Upper lobe of left lung (tissue), 6 donors: ENCODE measurements at regions not wholly inside any gene's neighbourhood (a gene's known extent, or its start where the extent isn't known, plus 50 kb on each side); places are given as distances from the start of the nearest gene placed in this dataset.

ENCODE experiments used
- ATAC-seq, 2 donors: fragments of 200-7000 bp; cut with Tn5 transposase; one replicate each; pipeline ENCODE4 v1.9.1; 2022; ENCODE audit warnings: mild to moderate bottlenecking in 2 of 2, moderate library complexity in 2 of 2; ENCODE audit not compliant: low FRiP score in 2 of 2
- DNase-seq, 2 donors: peaks; one replicate each; pipeline ENCODE4 v3.0.0-alpha.2; 2019 to 2020
- H3K27ac ChIP-seq, 4 donors: fragments of 200-600 bp; sonication (generic); one replicate each; pipeline ENCODE4 v1.5.1; 2016 to 2019
- H3K27me3 ChIP-seq, 4 donors: fragments of 200-600 bp; sonication (generic); one replicate each; pipeline ENCODE4 v1.5.1; 2017 to 2019
- H3K36me3 ChIP-seq, 4 donors: fragments of 200-600 bp; sonication (generic); one replicate each; pipeline ENCODE4 v1.5.1; 2016 to 2019
- H3K4me1 ChIP-seq, 4 donors: fragments of 200-600 bp; sonication (generic); one replicate each; pipeline ENCODE4 v1.5.1; 2018 to 2019
- H3K4me3 ChIP-seq, 4 donors: fragments of 200-600 bp; sonication (generic); one replicate each; pipeline ENCODE4 v1.5.1; 2017 to 2019; ENCODE audit warnings: mild to moderate bottlenecking in 2 of 4, moderate library complexity in 1 of 4
- H3K9me3 ChIP-seq, 4 donors: fragments of 200-600 bp; sonication (generic); one replicate each; pipeline ENCODE4 v1.5.1; 2018 to 2019
- CTCF ChIP-seq, 6 experiments: fragments of 450-650 bp in 4 of 6; fragments of 200-600 bp in 2 of 6; sonication (generic) in 2 of 6; IDR thresholded peaks; one replicate each; pipeline ENCODE4 v1.5.1; 2016 to 2019; ENCODE audit warnings: antibody characterized with exemption in 6 of 6
- EP300 ChIP-seq, 4 donors: sonication (generic); formaldehyde crosslinking; IDR thresholded peaks; one replicate each; pipeline ENCODE4 v1.5.1; 2017; ENCODE audit warnings: antibody characterized with exemption in 4 of 4, control low read depth in 2 of 4
- POLR2A ChIP-seq, 4 donors: fragments of 450-650 bp; IDR thresholded peaks; one replicate each; pipeline ENCODE4 v1.5.1; 2016 to 2017; ENCODE audit warnings: antibody characterized with exemption in 4 of 4, mild to moderate bottlenecking in 2 of 4
- POLR2AphosphoS5 ChIP-seq, 2 donors: sonication (generic); formaldehyde crosslinking; IDR thresholded peaks; one replicate each; pipeline ENCODE4 v1.5.1; 2017; ENCODE audit warnings: antibody characterized with exemption in 2 of 2
- WGBS, 2 donors: methylation state at CpG; one replicate each; pipeline ENCODE4 v1.1.5; 2017 to 2018; 5-methylcytosine and 5-hydroxymethylcytosine counted together
- donor health status: DM: no; HTN: no; CAD: no; lungs with moderate emphysema.
- donor health status: DM: no; HTN: yes; CAD: no; lungs with severe emphysema.

- ATAC-seq (no peak), DNase-seq (no peak)
- H3K36me3 ChIP-seq, result no peaks in the 10 kb centered on the region
- H3K4me3 ChIP-seq, result no peak overlapping the region
- no peak overlapping the region for H3K27ac ChIP-seq
- H3K4me1 ChIP-seq, result no peaks in the 10 kb centered on the region
- H3K27me3 ChIP-seq, result no peaks in the 10 kb centered on the region
- no peaks in the 10 kb centered on the region for H3K9me3 ChIP-seq
- TF ChIP-seq EP300 (IDR thresholded peaks at IDR 0.05), result no peak
- no peak for TF ChIP-seq POLR2AphosphoS5 (IDR thresholded peaks at IDR 0.05)
These were observed 101.8 kb downstream of the CAND1 start for GRCh38 chr12:67370979-67371378.

DNA sequence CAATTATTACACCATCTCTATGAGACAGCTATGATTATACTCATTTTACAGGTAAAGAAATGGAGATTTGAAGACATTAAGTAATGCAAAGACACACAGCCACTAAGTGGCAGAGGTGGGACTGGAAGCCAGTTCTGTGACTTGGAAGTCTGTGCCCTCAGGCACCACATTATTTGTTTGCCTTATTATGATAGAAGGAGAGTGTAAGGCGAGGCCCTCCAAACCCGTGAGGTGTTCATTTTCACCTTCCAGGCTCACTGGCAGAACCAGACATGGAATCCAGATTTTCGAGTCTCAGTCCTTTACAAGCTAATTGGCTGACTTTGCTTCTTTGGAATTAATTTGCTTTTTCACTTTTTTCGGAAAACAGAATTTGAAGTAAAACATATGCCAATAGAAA lies 107.9 kb downstream of the CAND1 start:
- H3K27me3 ChIP-seq, result no peaks in the 10 kb centered on the region
- no peak for DNase-seq
- H3K4me3 ChIP-seq, result no peak overlapping the region
- no peak overlapping the region for H3K27ac ChIP-seq
- no peaks in the 10 kb centered on the region for H3K9me3 ChIP-seq
- 79 to 89% methylated on average over 4 of the region's 4 CpGs for WGBS, 2 donors
- H3K36me3 ChIP-seq, result no peaks in the 10 kb centered on the region
- ATAC-seq, result no peak
- TF ChIP-seq POLR2AphosphoS5 (IDR thresholded peaks at IDR 0.05) (no peak), CTCF (IDR thresholded peaks at IDR 0.05) (no peak), EP300 (IDR thresholded peaks at IDR 0.05) (no peak)
- no peaks in the 10 kb centered on the region for H3K4me1 ChIP-seq

DNA sequence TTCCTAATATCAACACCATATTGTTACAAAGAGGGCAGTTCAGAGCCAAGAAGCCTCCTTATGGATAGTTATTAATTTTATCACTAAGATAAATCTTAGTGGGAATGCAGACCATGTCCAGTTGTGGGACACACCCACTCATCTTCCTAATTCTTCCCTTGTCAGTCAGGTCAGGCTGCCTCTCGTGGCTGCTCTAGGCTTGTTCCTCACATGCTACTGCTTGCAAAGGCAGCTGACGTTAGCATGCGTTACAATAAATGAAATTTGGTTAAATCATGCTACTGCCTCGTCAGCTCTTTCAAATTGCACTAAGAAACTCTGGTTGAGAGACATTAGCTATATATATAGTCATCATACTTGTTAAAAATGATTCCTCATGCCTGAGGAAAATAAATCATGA lies 108.4 kb downstream of the CAND1 start:
- Histone ChIP-seq H3K4me1 (no peaks in the 10 kb centered on the region), H3K9me3 (no peaks in the 10 kb centered on the region), H3K27me3 (no peaks in the 10 kb centered on the region), H3K27ac (no peak overlapping the region), H3K4me3 (no peak overlapping the region), H3K36me3 (no peaks in the 10 kb centered on the region)
- ATAC-seq, result no peak
- TF ChIP-seq POLR2AphosphoS5 (IDR thresholded peaks at IDR 0.05), result no peak
- no peak for TF ChIP-seq CTCF (IDR thresholded peaks at IDR 0.05)
- TF ChIP-seq POLR2A (IDR thresholded peaks at IDR 0.05), result no peak
- DNase-seq, result no peak
- WGBS, 2 donors, result 89 to 96% methylated on average over 4 of the region's 4 CpGs

GRCh38 chr12:67382241-67382871 lies 113.2 kb downstream of the CAND1 start:
- DNase-seq, result no peak
- ATAC-seq, result no peak
- H3K4me1 ChIP-seq, result no peaks in the 10 kb centered on the region
- peak overlapping the region in 3 of 4 donors; percentile 1 to 51 (median 12) for H3K27ac ChIP-seq
- H3K4me3 ChIP-seq, result no peak overlapping the region
- no peaks in the 10 kb centered on the region for H3K36me3 ChIP-seq
- H3K9me3 ChIP-seq, result no peaks in the 10 kb centered on the region
- no peaks in the 10 kb centered on the region for H3K27me3 ChIP-seq
- TF ChIP-seq CTCF (IDR thresholded peaks at IDR 0.05) (no peak), POLR2AphosphoS5 (IDR thresholded peaks at IDR 0.05) (no peak), EP300 (IDR thresholded peaks at IDR 0.05) (no peak), POLR2A (IDR thresholded peaks at IDR 0.05) (no peak)
- 64 to 73% methylated on average over 4 of the region's 4 CpGs for WGBS, 2 donors

- H3K9me3 ChIP-seq, result no peaks in the 10 kb centered on the region
- no peak for DNase-seq
- ATAC-seq, result no peak
- H3K4me1 ChIP-seq, result no peaks in the 10 kb centered on the region
- H3K27me3 ChIP-seq, result no peaks in the 10 kb centered on the region
- H3K36me3 ChIP-seq, result no peaks in the 10 kb centered on the region
- WGBS, 2 donors, result 61 to 74% methylated on average over 4 of the region's 4 CpGs
- no peak overlapping the region for H3K27ac ChIP-seq
- H3K4me3 ChIP-seq, result no peak overlapping the region
- TF ChIP-seq POLR2AphosphoS5 (IDR thresholded peaks at IDR 0.05) (no peak), CTCF (IDR thresholded peaks at IDR 0.05) (no peak), POLR2A (IDR thresholded peaks at IDR 0.05) (no peak), EP300 (IDR thresholded peaks at IDR 0.05) (no peak)
These were observed 117.9 kb downstream of the CAND1 start for GRCh38 chr12:67386869-67387565.
